ENCODE measurements at regions not wholly inside any gene's neighbourhood (a gene's known extent, or its start where the extent isn't known, plus 50 kb on each side); places are given as distances from the start of the nearest gene placed in this dataset.
A peak's percentile ranks its signal among the peaks of the same experiment; 100 is the strongest.
"Not testable (repeated sequence)": the region's sequence is repeated elsewhere in the genome, so short reads cannot be mapped to it uniquely, and the experiment has no call there.

GRCh38 chr3:154898916-154899315, 181.2 kb upstream of the MME start:
- DNase-seq (ENCODE audit: low read depth) = no peak

GRCh38 chr3:154898443-154898842, 181.7 kb upstream of the MME start:
- no peak for DNase-seq (ENCODE audit: low read depth)

GRCh38 chr3:154893813-154894212, 186.3 kb upstream of the MME start:
- DNase-seq (ENCODE audit: low read depth) = no peak

GRCh38 chr3:154889227-154889634, 190.9 kb upstream of the MME start:
- DNase-seq (ENCODE audit: low read depth) = no peak

- DNase-seq (ENCODE audit: low read depth) = no peak
Measured at GRCh38 chr3:154887869-154888268, 192.2 kb upstream of the MME start.

GRCh38 chr3:154886437-154886836, 193.7 kb upstream of the MME start:
- DNase-seq (ENCODE audit: low read depth) = peak; percentile 90

- DNase-seq (ENCODE audit: low read depth) = no peak
Measured at GRCh38 chr3:154885418-154885817, 194.7 kb upstream of the MME start.

GRCh38 chr3:154884952-154885351, 195.2 kb upstream of the MME start:
- no peak for DNase-seq (ENCODE audit: low read depth)

- no peak for DNase-seq (ENCODE audit: low read depth)
Measured at GRCh38 chr3:154875142-154875541, 205.0 kb upstream of the MME start.

- DNase-seq (ENCODE audit: low read depth) = no peak
Measured at GRCh38 chr3:154872696-154873095, 207.4 kb upstream of the MME start.

GRCh38 chr3:154872074-154872473, 208.0 kb upstream of the MME start:
- no peak for DNase-seq (ENCODE audit: low read depth)

- no peak for DNase-seq (ENCODE audit: low read depth)
Measured at GRCh38 chr3:154864947-154865346, 215.2 kb upstream of the MME start.

GRCh38 chr3:154862265-154862664, 217.9 kb upstream of the MME start:
- peak; percentile 57 for DNase-seq (ENCODE audit: low read depth)

GRCh38 chr3:154852998-154853397, 227.1 kb upstream of the MME start:
- not testable (repeated sequence) for DNase-seq (ENCODE audit: low read depth)

- DNase-seq (ENCODE audit: low read depth) = no peak
Measured at GRCh38 chr3:154852515-154852914, 227.6 kb upstream of the MME start.

GRCh38 chr3:154851644-154852043, 228.5 kb upstream of the MME start:
- no peak for DNase-seq (ENCODE audit: low read depth)

- DNase-seq (ENCODE audit: low read depth) = no peak
Measured at GRCh38 chr3:154850921-154851320, 229.2 kb upstream of the MME start.

GRCh38 chr3:154849408-154849807, 230.7 kb upstream of the MME start:
- DNase-seq (ENCODE audit: low read depth) = no peak

GRCh38 chr3:154844863-154845262, 235.3 kb upstream of the MME start:
- no peak for DNase-seq (ENCODE audit: low read depth)

- no peak for DNase-seq (ENCODE audit: low read depth)
Measured at GRCh38 chr3:154843647-154844046, 236.5 kb upstream of the MME start.

GRCh38 chr3:154842536-154842935, 237.6 kb upstream of the MME start:
- no peak for DNase-seq (ENCODE audit: low read depth)

GRCh38 chr3:154835639-154836038, 244.5 kb upstream of the MME start:
- DNase-seq (ENCODE audit: low read depth) = no peak

- DNase-seq (ENCODE audit: low read depth) = not testable (repeated sequence)
Measured at GRCh38 chr3:154834831-154835230, 245.3 kb upstream of the MME start.

- no peak for DNase-seq (ENCODE audit: low read depth)
Measured at GRCh38 chr3:154829929-154830328, 250.2 kb upstream of the MME start.

- DNase-seq (ENCODE audit: low read depth) = no peak
Measured at GRCh38 chr3:154819491-154819890, 260.6 kb upstream of the MME start.

All from HS-27A (cell line).